Erythroblast (primary cell): ENCODE measurements at regions not wholly inside any gene's neighbourhood (a gene's known extent, or its start where the extent isn't known, plus 50 kb on each side); places are given as distances from the start of the nearest gene placed in this dataset.

ENCODE experiments used
- GATA1 ChIP-seq: IDR thresholded peaks from 2 replicates; pipeline ENCODE4 v1.6.1; 2011; ENCODE audit warnings: low read depth, mild to moderate bottlenecking, control low read depth, low read length, moderate library complexity
- POLR2A ChIP-seq: IDR thresholded peaks from 2 replicates; pipeline ENCODE4 v1.6.1; 2011; ENCODE audit warnings: mild to moderate bottlenecking, low read length

- TF ChIP-seq POLR2A (no peak), GATA1 (no peak)
Measured at GRCh38 chr2:116987447-116987846, 827.0 kb upstream of the DDX18 start.
